Hepatocyte (in vitro differentiated cells): ENCODE measurements at regions not wholly inside any gene's neighbourhood (a gene's known extent, or its start where the extent isn't known, plus 50 kb on each side); places are given as distances from the start of the nearest gene placed in this dataset.

ENCODE experiments used
- CTCF ChIP-seq: fragments of 200-600 bp; sonication (generic); IDR thresholded peaks from 2 replicates; pipeline ENCODE4 v1.5.1; 2016; ENCODE audit warnings: antibody characterized with exemption, mild to moderate bottlenecking; ENCODE audit not compliant: poor library complexity
- EZH2 ChIP-seq: fragments of 200-600 bp; sonication (generic); IDR thresholded peaks from 2 replicates; pipeline ENCODE4 v1.6.1; 2016; ENCODE audit warnings: antibody characterized with exemption, mild to moderate bottlenecking, borderline replicate concordance

GRCh38 chr5:78718824-78719223 lies 70.3 kb upstream of the LHFPL2 start:
- TF ChIP-seq CTCF (no peak), EZH2 (no peak)
